GM18909 (cell line): ENCODE measurements at regions not wholly inside any gene's neighbourhood (a gene's known extent, or its start where the extent isn't known, plus 50 kb on each side); places are given as distances from the start of the nearest gene placed in this dataset.
"Not testable (repeated sequence)": the region's sequence is repeated elsewhere in the genome, so short reads cannot be mapped to it uniquely, and the experiment has no call there.

ENCODE experiments used
- ATAC-seq: cut with Tn5 transposase; IDR thresholded peaks from one replicate; pipeline ENCODE4 v1.9.1; 2021; ENCODE audit warnings: mild to moderate bottlenecking; ENCODE audit not compliant: unreplicated experiment, poor library complexity

DNA sequence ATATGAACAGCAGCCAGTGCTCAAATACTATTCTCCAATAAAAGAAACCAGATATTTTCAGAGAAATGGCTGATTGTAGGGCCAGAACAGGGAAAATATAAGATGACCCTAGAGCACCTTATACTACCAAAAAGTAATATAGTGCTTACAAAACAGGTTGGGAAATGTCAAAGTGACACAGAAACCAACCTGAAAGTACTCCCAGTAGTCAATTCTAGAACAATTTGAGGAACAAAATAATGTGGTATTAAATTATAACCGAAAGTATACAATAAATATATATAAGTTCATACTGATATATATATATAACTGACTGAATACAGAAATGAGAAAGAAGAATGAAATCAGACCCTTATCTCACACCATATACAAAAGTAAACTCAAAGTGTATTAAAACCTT lies 657.2 kb upstream of the PHF14 start:
- no peak for ATAC-seq

- ATAC-seq: no peak
Measured at GRCh38 chr7:10325395-10325794, 648.3 kb upstream of the PHF14 start.

DNA sequence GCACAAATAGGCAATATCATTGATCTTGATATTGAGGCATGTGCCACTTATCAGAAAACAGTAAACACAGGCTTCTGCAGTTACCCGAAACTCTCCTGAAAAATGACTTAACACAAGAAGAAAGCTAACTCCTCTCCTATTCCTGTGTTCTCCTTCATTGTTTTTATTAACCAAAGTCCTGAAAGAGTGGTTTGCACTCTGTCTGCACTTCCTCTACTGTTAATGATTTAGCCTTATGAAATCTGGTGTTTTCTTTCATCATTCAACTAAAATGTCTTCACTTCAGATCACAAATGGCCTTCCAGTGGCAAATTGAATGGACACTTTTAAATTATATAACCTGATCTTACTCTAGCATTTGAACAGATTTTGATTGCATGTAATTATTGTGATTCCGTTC lies 630.6 kb upstream of the PHF14 start:
- no peak for ATAC-seq

DNA sequence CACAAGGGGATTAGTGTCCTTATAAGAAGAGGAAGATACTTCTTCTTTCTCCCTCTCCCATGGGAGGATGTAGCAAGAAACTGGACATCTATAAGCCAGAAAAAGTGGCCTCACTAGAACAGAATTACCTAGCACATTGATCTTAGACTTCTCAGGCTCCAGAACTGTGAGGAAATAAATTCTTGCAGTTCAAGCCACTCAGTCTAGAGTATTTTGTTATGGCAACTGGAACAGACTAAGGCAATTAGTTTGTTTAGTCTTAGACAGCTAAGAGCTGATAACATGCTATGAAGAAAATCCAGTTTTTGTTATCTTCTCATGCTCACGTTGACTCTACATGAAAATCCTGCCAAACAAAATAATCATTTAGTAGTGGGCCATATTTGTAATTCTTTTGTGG lies 627.6 kb upstream of the PHF14 start:
- no peak for ATAC-seq

DNA sequence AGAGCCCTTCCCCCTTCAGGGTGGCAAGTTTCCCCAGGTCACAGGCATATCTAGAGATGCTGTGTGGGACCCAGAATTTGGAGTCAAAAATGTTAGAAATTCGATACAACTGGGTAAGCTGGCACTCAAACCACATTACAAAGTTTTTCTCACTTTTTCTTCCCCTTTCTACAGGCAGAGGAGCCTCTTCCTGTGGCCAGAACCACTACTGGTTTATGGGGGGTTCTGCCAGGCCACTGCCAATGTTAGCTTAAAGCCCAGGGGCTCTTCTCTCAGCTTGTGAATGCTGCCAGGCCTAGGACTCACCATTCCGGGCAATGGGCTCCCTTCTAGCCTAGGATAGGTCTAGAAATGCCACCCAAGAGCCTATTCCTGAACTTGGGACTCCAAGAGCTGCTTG lies 617.9 kb upstream of the PHF14 start:
- ATAC-seq: no peak

- ATAC-seq: no peak
Measured at GRCh38 chr7:10360050-10360449, 613.6 kb upstream of the PHF14 start.

DNA sequence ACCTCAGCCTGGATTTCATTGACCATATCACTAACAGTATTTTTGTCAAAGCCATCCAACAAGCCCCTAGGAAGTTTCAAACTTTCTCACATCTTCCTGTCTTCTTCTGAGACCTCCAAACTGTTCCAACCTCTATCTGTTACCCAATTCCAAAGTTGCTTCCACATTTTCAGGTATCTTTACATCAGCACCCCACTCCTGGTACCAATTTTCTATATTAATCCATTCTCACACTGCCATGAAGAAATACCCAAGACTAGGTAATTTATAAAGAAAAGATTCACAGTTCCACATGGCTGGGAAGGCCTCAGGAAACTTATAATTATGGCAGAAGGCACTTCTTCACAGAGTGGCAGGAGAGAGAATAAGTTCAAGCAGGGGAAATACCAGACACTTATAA lies 571.9 kb upstream of the PHF14 start:
- ATAC-seq: no peak

DNA sequence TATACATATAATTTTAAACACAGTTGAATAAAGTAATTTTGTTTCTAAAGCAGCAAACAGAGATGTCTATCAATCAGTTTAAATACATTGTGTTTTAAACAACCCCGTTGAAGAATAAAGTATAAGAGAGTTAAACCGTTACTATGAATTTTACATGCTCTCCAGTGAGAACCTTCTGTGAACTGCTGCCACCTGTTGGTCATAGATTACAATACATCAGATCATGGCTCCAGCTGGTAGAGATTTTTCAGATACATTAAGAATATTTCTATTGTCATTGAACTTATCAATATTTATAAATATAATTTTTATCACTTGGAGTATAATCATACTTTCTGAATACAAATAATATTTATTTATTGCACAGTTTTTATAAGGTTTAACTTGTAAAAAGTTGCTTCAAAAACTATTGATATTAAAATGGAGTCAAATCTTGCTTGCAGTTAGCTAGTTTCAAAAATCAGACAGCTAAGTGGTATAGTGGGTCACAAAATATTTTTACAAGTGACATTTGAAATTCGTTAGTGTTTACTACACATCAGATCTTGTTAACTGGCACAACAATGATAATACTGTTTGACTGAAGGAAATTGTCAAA lies 561.2 kb upstream of the PHF14 start:
- peak; percentile 85 for ATAC-seq

- ATAC-seq: no peak
Measured at GRCh38 chr7:10418985-10419384, 554.7 kb upstream of the PHF14 start.

- ATAC-seq: no peak
Measured at GRCh38 chr7:10429031-10429430, 544.6 kb upstream of the PHF14 start.

DNA sequence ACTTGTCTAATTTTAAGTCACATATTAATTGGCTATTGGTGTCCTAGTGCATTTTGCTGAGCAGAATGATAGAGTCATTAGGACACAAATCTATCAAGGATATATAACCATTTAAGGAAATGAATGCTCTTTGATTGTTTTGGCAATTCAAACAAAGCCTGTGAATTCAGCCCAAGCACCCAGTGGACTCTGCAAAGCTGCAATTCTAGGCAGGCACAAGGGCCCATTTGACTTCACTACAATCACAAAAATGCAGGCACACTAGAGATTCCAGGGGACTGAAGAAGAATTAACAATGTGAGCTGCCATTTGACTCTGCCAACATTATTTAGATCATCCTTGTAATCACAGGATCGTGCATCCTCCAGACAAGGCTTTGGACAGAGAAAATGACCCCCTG lies 544.2 kb upstream of the PHF14 start:
- ATAC-seq: no peak

- no peak for ATAC-seq
Measured at GRCh38 chr7:10436302-10436701, 537.4 kb upstream of the PHF14 start.

DNA sequence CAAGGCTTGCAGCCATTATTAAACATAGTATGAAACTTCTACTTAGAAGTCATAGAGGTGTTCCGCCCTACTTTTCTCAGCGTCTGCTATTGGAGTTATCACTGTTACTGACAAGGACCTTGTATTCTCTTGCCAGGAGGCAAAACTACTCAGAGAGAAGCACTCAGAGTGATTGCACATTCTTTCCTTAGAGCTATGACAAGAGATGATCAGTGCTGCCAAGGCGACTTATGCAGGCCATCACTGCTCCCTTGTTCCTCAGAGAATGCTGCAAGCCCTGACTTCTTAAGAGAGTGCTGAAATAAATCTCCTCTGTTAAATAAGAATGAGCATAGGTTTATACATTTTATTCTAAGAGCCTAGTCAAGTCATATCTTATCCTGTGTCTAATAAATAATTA lies 534.6 kb upstream of the PHF14 start:
- no peak for ATAC-seq

DNA sequence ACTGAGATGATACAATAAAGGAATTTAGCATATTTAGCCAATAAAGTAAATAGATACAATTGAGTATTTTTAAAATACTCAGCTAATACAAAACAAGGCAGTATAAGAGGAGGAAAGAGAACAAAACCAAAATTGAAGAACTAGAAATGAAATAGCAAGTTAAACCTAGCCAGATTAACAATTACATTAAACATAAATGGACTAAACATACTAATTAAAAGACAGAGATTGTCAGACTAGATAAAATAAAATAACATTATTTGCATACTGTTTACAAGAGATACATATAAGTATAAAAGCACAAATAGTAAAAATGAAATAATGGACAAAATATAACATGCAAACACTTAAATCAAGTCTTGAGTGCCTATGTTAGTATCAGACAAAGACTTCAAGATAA lies 517.7 kb upstream of the PHF14 start:
- ATAC-seq: no peak

DNA sequence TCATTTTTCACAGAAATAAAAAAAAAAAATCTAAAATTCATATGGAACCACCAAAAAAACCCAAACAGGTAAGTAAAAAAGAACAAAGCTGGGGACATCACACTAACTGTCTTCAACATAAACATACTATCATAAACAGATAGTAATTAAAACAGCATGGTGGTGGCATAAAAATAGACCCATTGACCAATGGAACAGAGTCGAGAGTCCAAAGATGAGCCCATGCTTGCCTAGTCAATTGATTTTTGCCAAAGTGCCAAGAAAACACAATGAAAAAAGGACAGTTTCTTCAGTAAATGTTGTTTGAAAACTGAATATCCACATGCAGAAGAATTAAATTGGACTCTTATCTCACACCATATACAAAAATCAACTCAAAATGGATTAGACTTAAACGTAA lies 513.2 kb upstream of the PHF14 start:
- no peak for ATAC-seq

DNA sequence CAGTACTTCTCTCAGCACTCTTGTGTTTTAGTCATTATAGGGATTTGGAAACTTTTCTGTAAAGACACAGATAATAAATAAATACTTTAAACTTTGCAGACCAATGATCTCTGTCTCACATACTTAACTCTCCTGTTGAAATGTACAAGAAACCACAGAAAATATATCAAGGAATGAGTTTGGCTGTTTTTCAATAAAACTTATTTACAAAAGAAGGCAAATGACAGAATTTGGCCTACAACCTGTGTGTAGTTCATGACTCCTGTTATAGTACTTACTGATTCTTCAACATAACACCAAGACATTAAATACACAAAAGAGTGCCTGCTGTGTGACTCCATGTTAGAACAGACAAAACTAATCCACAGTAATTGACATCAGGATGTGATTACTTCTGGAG lies 510.0 kb upstream of the PHF14 start:
- no peak for ATAC-seq

DNA sequence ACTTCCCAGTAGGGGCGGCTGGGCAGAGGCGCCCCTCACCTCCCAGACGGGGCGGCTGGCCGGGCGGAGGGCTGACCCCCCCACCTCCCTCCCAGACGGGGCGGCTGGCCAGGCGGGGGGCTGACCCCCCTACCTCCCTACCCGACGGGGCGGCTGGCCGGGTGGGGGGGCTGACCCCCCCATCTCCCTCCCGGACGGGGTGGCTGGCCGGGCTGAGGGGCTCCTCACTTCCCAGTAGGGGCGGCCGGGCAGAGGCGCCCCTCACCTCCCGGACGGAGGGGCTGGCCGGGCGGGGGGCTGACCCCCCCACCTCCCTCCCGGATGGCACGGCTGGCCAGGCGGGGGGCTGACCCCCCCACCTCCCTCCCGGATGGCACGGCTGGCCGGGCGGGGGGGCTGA lies 508.1 kb upstream of the PHF14 start:
- not testable (repeated sequence) for ATAC-seq

DNA sequence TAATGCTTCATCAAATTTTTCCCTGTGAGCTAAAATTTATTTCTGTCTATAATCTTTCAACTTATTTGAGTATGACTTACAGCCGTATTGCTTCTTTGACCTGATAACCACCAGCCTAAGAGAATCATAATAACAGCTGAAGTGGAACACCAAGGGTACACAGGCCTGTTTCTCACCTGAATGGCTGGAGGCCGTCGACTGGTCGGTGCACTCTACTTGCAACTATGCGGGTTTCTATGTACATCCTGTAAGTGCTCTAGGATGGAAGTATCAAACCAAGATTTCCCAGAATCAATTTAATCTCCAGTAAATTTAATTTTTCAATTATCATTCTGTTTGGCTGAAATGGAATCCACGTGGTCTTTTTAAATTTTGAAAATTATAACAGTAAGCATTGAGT lies 504.8 kb upstream of the PHF14 start:
- ATAC-seq: no peak

- ATAC-seq: no peak
Measured at GRCh38 chr7:10469476-10469875, 504.2 kb upstream of the PHF14 start.

DNA sequence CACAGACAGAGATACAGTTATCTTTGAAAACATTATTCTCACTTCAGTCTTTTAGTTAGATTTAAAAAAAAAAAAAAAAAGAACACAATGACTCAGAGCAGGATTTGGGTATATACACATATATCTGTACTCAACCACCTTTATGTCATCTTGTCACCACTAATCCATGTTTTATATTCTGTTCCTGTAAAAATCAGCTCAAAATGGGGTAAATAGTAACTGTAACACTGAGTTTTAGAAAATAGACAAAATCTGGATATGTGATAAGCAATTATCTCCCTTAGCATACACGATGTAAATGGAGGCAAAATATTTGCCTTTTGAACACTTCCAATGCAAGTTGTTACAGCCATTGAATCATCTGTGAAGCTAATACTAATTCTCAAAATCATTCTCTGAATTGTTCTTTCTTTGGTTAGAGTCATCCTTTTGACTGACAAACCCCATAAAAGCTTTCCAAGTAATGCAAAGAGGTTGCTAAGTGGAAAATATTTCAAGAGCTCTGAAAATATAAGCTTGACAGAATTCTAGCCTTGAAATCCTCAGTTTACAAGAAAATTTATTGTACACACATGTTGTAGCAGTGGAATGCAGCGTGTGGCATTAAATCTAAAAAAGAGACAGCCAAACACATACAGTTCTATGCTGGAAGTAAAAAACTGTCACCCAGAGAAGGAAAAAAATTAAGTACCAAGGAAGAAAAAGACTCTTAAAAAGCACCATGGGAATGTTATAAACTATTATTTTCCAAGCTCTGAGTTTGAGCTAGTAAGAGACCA lies 502.2 kb upstream of the PHF14 start:
- ATAC-seq: no peak

DNA sequence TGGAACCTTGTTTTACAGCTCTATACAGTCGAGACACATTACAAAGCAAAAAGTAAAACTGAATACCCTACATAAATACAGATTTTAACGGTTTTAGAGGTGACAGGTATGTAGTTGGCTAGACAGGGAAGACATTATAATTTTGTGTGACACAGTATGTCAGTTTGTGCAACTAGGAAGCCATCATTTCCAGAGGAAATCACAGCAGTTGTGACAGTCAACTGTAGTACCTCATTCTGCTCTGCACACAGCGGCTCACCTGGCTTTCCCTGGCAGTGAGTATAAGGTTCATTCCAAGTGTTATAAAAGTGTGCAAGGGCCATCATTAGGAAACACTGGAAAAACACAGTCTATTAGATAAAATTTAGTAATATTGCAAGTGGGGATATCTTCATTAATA lies 501.6 kb upstream of the PHF14 start:
- no peak for ATAC-seq

- no peak for ATAC-seq
Measured at GRCh38 chr7:10473569-10473968, 500.1 kb upstream of the PHF14 start.
